Hepatocyte (in vitro differentiated cells): ENCODE measurements at regions not wholly inside any gene's neighbourhood (a gene's known extent, or its start where the extent isn't known, plus 50 kb on each side); places are given as distances from the start of the nearest gene placed in this dataset.
"Not testable (repeated sequence)": the region's sequence is repeated elsewhere in the genome, so short reads cannot be mapped to it uniquely, and the experiment has no call there.

Source experiments
- DNase-seq: peaks from one replicate; pipeline ENCODE4 v3.0.0-alpha.2; 2016; ENCODE audit warnings: low spot score
- H2AFZ ChIP-seq: fragments of 200-600 bp; sonication (generic); 2 replicates; pipeline ENCODE4 v1.6.0; 2016; ENCODE audit warnings: antibody characterized with exemption, mild to moderate bottlenecking
- H3K27ac ChIP-seq: fragments of 200-600 bp; sonication (generic); 2 replicates; pipeline ENCODE4 v1.5.1; 2016; ENCODE audit warnings: mild to moderate bottlenecking
- H3K27me3 ChIP-seq: fragments of 200-600 bp; sonication (generic); 2 replicates; pipeline ENCODE4 v1.6.1; 2016
- H3K36me3 ChIP-seq: fragments of 200-600 bp; sonication (generic); replicated peaks from 2 replicates; pipeline ENCODE4 v1.5.1; 2016; ENCODE audit warnings: low read depth; ENCODE audit not compliant: insufficient read depth
- H3K4me1 ChIP-seq: fragments of 200-600 bp; sonication (generic); 2 replicates; pipeline ENCODE4 v1.5.1; 2016; ENCODE audit warnings: mild to moderate bottlenecking, moderate library complexity; ENCODE audit not compliant: insufficient read depth
- H3K4me2 ChIP-seq: fragments of 200-600 bp; sonication (generic); 2 replicates; pipeline ENCODE4 v1.6.0; 2016
- H3K4me3 ChIP-seq: fragments of 200-600 bp; sonication (generic); 2 replicates; pipeline ENCODE4 v1.5.1; 2016; ENCODE audit warnings: mild to moderate bottlenecking
- H3K79me2 ChIP-seq: fragments of 200-600 bp; sonication (generic); 2 replicates; pipeline ENCODE4 v1.6.0; 2017; ENCODE audit warnings: mild to moderate bottlenecking
- H3K9me2 ChIP-seq: fragments of 200-600 bp; sonication (generic); replicated peaks from 2 replicates; pipeline ENCODE4 v1.6.0; 2017; ENCODE audit warnings: mild to moderate bottlenecking; ENCODE audit not compliant: insufficient read depth
- H3K9me3 ChIP-seq: fragments of 200-600 bp; sonication (generic); 2 replicates; pipeline ENCODE4 v1.5.1; 2016; ENCODE audit warnings: low read depth, mild to moderate bottlenecking
- H4K20me1 ChIP-seq: fragments of 200-600 bp; sonication (generic); 2 replicates; pipeline ENCODE4 v1.6.0; 2016; ENCODE audit warnings: mild to moderate bottlenecking; ENCODE audit not compliant: insufficient read depth, poor library complexity, severe bottlenecking
- EZH2 ChIP-seq: fragments of 200-600 bp; sonication (generic); IDR thresholded peaks from 2 replicates; pipeline ENCODE4 v1.6.1; 2016; ENCODE audit warnings: antibody characterized with exemption, mild to moderate bottlenecking, borderline replicate concordance
- EZH2phosphoT487 ChIP-seq: fragments of 200-600 bp; sonication (generic); IDR thresholded peaks from one replicate; pipeline ENCODE4 v1.6.1; 2018; ENCODE audit warnings: antibody characterized with exemption, mild to moderate bottlenecking, low read depth, moderate library complexity; ENCODE audit not compliant: unreplicated experiment, severe bottlenecking
- WGBS: methylation state at CpG from one replicate; pipeline ENCODE4 v1.1.6; 2016; ENCODE audit warnings: low lambda C conversion rate; ENCODE audit errors: missing lambda C conversion rate; 5-methylcytosine and 5-hydroxymethylcytosine counted together
- TF ChIP-seq, protein P1 (sequence below): fragments of 200-600 bp; sonication (generic); IDR thresholded peaks from 2 replicates; pipeline ENCODE4 v1.5.1; 2016; ENCODE audit warnings: antibody characterized with exemption, mild to moderate bottlenecking; ENCODE audit not compliant: poor library complexity

DNA sequence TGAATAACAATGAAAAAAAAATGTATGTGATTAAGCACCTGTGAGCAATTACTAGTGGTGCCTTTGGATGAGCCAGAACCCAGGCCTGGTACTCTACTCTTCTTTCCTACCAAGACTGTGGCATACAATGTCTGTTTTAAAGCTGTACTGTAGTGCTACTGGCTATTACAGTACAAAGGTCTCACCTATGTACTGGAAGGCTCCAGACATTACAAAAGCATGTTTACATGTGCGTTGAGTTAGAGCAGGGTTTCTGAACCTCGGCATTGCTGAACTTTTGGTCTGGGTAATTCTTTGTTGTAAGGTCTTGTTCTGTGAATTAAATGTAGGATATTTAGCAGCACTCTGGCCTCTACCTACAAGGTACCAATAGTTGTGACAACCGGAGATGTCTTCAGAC is 153.8 kb downstream of the SPATA18 start:
- Histone ChIP-seq H3K36me3 (no peaks in the 10 kb centered on the region), H3K4me1 (no peaks in the 10 kb centered on the region), H3K4me3 (no peak overlapping the region), H3K27me3 (no peaks in the 10 kb centered on the region), H3K9me2 (no peaks in the 10 kb centered on the region), H3K27ac (no peak overlapping the region), H3K79me2 (no peaks in the 10 kb centered on the region), H3K9me3 (no peaks in the 10 kb centered on the region), H2AFZ (no peak overlapping the region), H4K20me1 (no peaks in the 10 kb centered on the region), H3K4me2 (no peak overlapping the region)
- DNase-seq: no peak
- 88% methylated on average over 3 of the region's 3 CpGs for WGBS
- TF ChIP-seq EZH2phosphoT487: no peak
- TF ChIP-seq EZH2: no peak
- TF ChIP-seq, protein P1, sequence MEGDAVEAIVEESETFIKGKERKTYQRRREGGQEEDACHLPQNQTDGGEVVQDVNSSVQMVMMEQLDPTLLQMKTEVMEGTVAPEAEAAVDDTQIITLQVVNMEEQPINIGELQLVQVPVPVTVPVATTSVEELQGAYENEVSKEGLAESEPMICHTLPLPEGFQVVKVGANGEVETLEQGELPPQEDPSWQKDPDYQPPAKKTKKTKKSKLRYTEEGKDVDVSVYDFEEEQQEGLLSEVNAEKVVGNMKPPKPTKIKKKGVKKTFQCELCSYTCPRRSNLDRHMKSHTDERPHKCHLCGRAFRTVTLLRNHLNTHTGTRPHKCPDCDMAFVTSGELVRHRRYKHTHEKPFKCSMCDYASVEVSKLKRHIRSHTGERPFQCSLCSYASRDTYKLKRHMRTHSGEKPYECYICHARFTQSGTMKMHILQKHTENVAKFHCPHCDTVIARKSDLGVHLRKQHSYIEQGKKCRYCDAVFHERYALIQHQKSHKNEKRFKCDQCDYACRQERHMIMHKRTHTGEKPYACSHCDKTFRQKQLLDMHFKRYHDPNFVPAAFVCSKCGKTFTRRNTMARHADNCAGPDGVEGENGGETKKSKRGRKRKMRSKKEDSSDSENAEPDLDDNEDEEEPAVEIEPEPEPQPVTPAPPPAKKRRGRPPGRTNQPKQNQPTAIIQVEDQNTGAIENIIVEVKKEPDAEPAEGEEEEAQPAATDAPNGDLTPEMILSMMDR: no peak

DNA sequence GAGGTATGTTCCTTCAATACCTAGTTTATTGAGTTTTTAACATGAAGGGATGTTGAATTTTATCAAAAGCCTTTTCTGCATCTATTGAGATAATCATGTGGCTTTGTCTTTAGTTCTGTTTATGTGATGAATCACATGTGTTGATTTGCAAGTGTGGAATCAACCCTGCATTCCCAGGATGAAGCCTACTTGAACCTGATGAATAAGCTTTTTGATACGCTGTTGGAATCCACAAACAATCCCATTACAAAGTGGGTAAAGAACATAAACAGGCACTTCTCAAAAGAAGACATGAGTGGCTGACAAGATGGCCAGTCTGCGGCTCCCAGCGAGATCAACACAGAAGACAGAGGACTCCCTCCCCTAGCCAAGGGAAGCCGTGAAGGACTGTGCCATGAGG is 156.0 kb downstream of the SPATA18 start:
- not testable (repeated sequence) for H3K9me2 ChIP-seq, H3K27me3 ChIP-seq, H3K4me1 ChIP-seq, H3K36me3 ChIP-seq, H4K20me1 ChIP-seq, DNase-seq, H2AFZ ChIP-seq, H3K27ac ChIP-seq, H3K9me3 ChIP-seq, H3K4me2 ChIP-seq, H3K4me3 ChIP-seq, H3K79me2 ChIP-seq
- WGBS: 88% methylated on average over 4 of the region's 4 CpGs

DNA sequence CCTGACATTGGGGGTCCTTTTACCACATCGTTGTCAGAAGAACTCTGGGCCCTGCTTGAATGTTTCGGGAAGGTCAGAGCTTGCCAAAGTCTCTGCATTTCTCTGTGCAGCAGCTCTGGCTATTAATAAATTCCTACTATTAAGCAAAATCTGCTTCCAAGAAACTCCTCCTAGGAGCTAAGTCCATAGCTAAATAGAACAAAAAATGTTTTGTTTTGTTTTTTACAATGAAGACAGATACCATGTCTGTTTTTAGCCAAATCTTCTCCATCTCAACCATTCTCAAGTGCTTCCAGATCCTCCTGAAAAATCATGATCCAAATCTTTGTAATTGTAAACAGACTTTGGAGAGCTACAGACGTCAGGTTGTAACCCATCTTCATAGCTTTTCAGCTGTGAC is 161.6 kb downstream of the SPATA18 start:
- H3K36me3 ChIP-seq: no peaks in the 10 kb centered on the region
- H2AFZ ChIP-seq: no peak overlapping the region
- no peak for DNase-seq
- H3K4me3 ChIP-seq: no peak overlapping the region
- H3K4me2 ChIP-seq: no peak overlapping the region
- no peaks in the 10 kb centered on the region for H3K9me3 ChIP-seq
- 78% methylated on average over 3 of the region's 3 CpGs for WGBS
- no peaks in the 10 kb centered on the region for H3K27me3 ChIP-seq
- no peaks in the 10 kb centered on the region for H3K79me2 ChIP-seq
- no peaks in the 10 kb centered on the region for H3K9me2 ChIP-seq
- H3K4me1 ChIP-seq: no peaks in the 10 kb centered on the region
- H3K27ac ChIP-seq: no peak overlapping the region
- H4K20me1 ChIP-seq: no peaks in the 10 kb centered on the region
- TF ChIP-seq, protein P1: no peak
- no peak for TF ChIP-seq EZH2phosphoT487
- TF ChIP-seq EZH2: no peak

DNA sequence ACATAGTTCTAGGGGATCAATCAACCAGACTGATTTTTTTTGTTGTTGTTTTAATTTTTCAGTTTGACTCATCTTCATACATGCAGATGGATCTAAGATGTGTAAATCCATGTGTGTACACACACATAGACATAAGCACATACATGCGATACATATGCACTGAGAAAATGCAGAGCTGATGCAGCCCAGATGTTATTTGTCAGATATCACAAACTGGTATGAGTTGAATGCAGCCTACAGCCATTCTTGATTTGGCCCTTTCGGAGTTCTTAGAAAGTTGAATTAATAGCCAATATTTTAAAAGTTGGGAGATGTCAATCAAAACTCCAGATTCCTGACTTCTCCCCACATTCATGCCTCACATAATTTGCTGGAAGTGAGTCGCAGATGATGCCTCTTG is 180.4 kb downstream of the SPATA18 start:
- no peaks in the 10 kb centered on the region for H3K9me3 ChIP-seq
- no peak overlapping the region for H3K27ac ChIP-seq
- no peaks in the 10 kb centered on the region for H3K9me2 ChIP-seq
- no peaks in the 10 kb centered on the region for H3K27me3 ChIP-seq
- TF ChIP-seq EZH2phosphoT487 (no peak), EZH2 (no peak)
- TF ChIP-seq, protein P1: no peak
- no peak overlapping the region for H3K4me3 ChIP-seq
- H3K4me2 ChIP-seq: no peak overlapping the region
- no peaks in the 10 kb centered on the region for H3K36me3 ChIP-seq
- no peaks in the 10 kb centered on the region for H3K79me2 ChIP-seq
- no peaks in the 10 kb centered on the region for H4K20me1 ChIP-seq
- 66% methylated on average over 3 of the region's 3 CpGs for WGBS
- no peak for DNase-seq
- peaks cover 6% of the 10 kb centered on the region for H3K4me1 ChIP-seq
- H2AFZ ChIP-seq: no peak overlapping the region
